ENCODE measurements at regions not wholly inside any gene's neighbourhood (a gene's known extent, or its start where the extent isn't known, plus 50 kb on each side); places are given as distances from the start of the nearest gene placed in this dataset.
A peak's percentile ranks its signal among the peaks of the same experiment; 100 is the strongest.

DNA sequence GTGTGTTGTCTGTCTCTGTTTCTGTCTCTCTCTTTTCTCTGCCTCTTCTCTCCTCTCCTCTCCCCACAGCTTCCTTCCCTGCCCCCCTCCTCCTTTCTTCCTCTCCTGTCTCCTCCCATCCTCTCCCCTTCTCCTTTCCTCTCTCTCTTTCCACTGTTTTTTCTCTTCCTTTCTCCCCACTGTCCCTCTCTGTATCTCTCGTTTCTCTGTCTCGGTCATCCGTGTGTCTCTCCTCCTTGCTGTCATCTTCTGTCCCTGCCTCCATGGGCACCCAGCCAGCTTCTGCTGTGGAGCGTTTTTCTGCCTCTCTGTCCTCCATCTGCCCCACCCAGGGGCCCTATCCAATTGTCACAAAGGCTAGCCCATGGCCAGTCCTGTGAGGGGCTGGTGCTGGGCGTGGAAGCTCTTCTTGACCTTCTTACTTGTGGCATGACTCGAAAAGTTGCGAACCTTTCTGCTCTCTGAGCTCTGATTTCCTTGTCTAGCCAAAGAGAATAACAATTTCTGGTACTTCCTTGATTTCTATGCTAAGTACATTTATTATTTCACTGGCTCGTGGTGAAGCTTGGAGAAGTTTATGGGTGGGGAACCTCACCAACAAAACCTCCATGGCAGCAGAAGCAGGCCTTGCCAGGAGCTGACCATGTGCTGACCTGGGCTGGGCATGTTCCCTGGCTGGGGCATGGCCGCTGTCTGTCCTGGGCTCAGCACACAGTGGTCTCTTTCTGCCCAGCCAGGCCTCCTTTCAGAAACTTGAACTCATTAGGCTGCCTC lies 69.3 kb downstream of the CEBPB start (continued):
- TF ChIP-seq L3MBTL2 (IDR thresholded peaks at IDR 0.05) (no peak), NCOR1 (IDR thresholded peaks at IDR 0.05) (no peak), HLTF (IDR thresholded peaks at IDR 0.05) (peak; percentile 60; the same call in 1 of the 2 replicates), ATF7 (IDR thresholded peaks at IDR 0.05) (no peak), LARP7 (IDR thresholded peaks at IDR 0.05) (peak; percentile 81), TARDBP (IDR thresholded peaks at IDR 0.05) (no peak), POU5F1 (IDR thresholded peaks at IDR 0.05; ENCODE audit: borderline replicate concordance, low read depth, low read length, partially characterized antibody) (no peak), CREBBP (IDR thresholded peaks at IDR 0.05; ENCODE audit: low read depth, low read length) (no peak)
- TF ChIP-seq, protein P1, sequence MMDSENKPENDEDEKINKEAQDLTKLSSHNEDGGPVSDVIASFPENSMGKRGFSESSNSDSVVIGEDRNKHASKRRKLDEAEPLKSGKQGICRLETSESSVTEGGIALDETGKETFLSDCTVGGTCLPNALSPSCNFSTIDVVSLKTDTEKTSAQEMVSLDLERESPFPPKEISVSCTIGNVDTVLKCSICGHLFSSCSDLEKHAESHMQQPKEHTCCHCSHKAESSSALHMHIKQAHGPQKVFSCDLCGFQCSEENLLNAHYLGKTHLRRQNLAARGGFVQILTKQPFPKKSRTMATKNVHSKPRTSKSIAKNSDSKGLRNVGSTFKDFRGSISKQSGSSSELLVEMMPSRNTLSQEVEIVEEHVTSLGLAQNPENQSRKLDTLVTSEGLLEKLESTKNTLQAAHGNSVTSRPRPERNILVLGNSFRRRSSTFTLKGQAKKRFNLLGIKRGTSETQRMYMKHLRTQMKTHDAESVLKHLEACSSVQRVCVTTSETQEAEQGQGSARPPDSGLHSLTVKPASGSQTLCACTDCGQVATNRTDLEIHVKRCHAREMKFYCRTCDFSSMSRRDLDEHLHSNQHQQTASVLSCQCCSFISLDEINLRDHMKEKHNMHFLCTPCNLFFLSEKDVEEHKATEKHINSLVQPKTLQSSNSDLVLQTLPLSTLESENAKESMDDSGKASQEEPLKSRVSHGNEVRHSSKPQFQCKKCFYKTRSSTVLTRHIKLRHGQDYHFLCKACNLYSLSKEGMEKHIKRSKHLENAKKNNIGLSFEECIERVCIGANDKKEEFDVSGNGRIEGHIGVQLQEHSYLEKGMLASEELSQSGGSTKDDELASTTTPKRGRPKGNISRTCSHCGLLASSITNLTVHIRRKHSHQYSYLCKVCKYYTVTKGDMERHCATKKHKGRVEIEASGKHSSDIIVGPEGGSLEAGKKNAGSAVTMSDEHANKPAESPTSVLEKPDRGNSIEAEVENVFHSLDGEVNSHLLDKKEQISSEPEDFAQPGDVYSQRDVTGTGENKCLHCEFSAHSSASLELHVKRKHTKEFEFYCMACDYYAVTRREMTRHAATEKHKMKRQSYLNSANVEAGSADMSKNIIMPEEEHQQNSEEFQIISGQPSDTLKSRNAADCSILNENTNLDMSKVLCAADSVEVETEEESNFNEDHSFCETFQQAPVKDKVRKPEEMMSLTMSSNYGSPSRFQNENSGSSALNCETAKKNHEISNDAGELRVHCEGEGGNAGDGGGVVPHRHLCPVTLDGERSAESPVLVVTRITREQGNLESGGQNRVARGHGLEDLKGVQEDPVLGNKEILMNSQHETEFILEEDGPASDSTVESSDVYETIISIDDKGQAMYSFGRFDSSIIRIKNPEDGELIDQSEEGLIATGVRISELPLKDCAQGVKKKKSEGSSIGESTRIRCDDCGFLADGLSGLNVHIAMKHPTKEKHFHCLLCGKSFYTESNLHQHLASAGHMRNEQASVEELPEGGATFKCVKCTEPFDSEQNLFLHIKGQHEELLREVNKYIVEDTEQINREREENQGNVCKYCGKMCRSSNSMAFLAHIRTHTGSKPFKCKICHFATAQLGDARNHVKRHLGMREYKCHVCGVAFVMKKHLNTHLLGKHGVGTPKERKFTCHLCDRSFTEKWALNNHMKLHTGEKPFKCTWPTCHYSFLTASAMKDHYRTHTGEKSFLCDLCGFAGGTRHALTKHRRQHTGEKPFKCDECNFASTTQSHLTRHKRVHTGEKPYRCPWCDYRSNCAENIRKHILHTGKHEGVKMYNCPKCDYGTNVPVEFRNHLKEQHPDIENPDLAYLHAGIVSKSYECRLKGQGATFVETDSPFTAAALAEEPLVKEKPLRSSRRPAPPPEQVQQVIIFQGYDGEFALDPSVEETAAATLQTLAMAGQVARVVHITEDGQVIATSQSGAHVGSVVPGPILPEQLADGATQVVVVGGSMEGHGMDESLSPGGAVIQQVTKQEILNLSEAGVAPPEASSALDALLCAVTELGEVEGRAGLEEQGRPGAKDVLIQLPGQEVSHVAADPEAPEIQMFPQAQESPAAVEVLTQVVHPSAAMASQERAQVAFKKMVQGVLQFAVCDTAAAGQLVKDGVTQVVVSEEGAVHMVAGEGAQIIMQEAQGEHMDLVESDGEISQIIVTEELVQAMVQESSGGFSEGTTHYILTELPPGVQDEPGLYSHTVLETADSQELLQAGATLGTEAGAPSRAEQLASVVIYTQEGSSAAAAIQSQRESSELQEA (IDR thresholded peaks at IDR 0.05; ENCODE audit: low read depth) = peak; percentile 34; the same call in 1 of the 2 replicates
- TF ChIP-seq, protein P2, sequence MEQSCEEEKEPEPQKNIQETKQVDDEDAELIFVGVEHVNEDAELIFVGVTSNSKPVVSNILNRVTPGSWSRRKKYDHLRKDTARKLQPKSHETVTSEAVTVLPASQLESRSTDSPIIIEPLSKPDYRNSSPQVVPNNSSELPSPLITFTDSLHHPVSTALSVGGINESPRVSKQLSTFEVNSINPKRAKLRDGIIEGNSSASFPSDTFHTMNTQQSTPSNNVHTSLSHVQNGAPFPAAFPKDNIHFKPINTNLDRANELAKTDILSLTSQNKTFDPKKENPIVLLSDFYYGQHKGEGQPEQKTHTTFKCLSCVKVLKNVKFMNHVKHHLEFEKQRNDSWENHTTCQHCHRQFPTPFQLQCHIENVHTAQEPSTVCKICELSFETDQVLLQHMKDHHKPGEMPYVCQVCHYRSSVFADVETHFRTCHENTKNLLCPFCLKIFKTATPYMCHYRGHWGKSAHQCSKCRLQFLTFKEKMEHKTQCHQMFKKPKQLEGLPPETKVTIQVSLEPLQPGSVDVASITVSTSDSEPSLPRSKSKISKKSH (CRISPR knock-in tag; IDR thresholded peaks at IDR 0.05) = no peak
- TF ChIP-seq, protein P3, sequence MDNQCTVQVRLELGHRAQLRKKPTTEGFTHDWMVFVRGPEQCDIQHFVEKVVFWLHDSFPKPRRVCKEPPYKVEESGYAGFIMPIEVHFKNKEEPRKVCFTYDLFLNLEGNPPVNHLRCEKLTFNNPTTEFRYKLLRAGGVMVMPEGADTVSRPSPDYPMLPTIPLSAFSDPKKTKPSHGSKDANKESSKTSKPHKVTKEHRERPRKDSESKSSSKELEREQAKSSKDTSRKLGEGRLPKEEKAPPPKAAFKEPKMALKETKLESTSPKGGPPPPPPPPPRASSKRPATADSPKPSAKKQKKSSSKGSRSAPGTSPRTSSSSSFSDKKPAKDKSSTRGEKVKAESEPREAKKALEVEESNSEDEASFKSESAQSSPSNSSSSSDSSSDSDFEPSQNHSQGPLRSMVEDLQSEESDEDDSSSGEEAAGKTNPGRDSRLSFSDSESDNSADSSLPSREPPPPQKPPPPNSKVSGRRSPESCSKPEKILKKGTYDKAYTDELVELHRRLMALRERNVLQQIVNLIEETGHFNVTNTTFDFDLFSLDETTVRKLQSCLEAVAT (IDR thresholded peaks at IDR 0.05) = peak; percentile 59 to 76; a peak in 2 of 4 replicates

Measured in K562 (cell line).